HEK293 (cell line): ENCODE measurements at regions not wholly inside any gene's neighbourhood (a gene's known extent, or its start where the extent isn't known, plus 50 kb on each side); places are given as distances from the start of the nearest gene placed in this dataset.
"Not testable (repeated sequence)": the region's sequence is repeated elsewhere in the genome, so short reads cannot be mapped to it uniquely, and the experiment has no call there.

Source experiments
- HOXA7 ChIP-seq: sonication (generic); formaldehyde crosslinking; IDR thresholded peaks from 2 replicates; pipeline ENCODE4 v1.8.1; 2022; ENCODE audit warnings: missing genetic modification reagents, borderline replicate concordance
- HOXC10 ChIP-seq: sonication (generic); formaldehyde crosslinking; IDR thresholded peaks from 2 replicates; pipeline ENCODE4 v1.8.1; 2023; ENCODE audit warnings: mild to moderate bottlenecking, missing genetic modification reagents
- HOXD13 ChIP-seq: sonication (generic); formaldehyde crosslinking; IDR thresholded peaks from 2 replicates; pipeline ENCODE4 v1.8.0; 2022; ENCODE audit warnings: missing genetic modification reagents, borderline replicate concordance
- TRIM28 ChIP-seq: IDR thresholded peaks from 2 replicates; pipeline ENCODE4 v1.6.1; 2011; ENCODE audit warnings: low read length, control low read depth, borderline replicate concordance
- YY1 ChIP-seq: fragments of 450-650 bp; formaldehyde crosslinking; IDR thresholded peaks from 2 replicates; pipeline ENCODE4 v1.5.1; 2018; ENCODE audit warnings: missing biosample characterization, missing genetic modification characterization
- ZFHX2 ChIP-seq: fragments of 450-650 bp; formaldehyde crosslinking; conservative IDR thresholded peaks from 2 replicates; pipeline ENCODE4 v1.5.1; 2016; ENCODE audit warnings: missing biosample characterization, missing genetic modification characterization
- ZNF114 ChIP-seq: fragments of 450-650 bp; formaldehyde crosslinking; IDR thresholded peaks from 2 replicates; pipeline ENCODE4 v1.5.0; 2017; ENCODE audit warnings: missing biosample characterization, missing genetic modification characterization
- ZNF140 ChIP-seq: fragments of 450-650 bp; formaldehyde crosslinking; IDR thresholded peaks from 2 replicates; pipeline ENCODE4 v1.5.1; 2016; ENCODE audit warnings: missing biosample characterization, missing genetic modification characterization
- ZNF510 ChIP-seq: fragments of 450-650 bp; formaldehyde crosslinking; IDR thresholded peaks from 2 replicates; pipeline ENCODE4 v1.5.1; 2018; ENCODE audit warnings: mild to moderate bottlenecking, missing genetic modification characterization, missing biosample characterization; ENCODE audit not compliant: insufficient replicate concordance
- ZNF529 ChIP-seq: fragments of 450-650 bp; formaldehyde crosslinking; IDR thresholded peaks from 2 replicates; pipeline ENCODE4 v1.5.1; 2017; ENCODE audit warnings: missing genetic modification characterization, missing biosample characterization; ENCODE audit not compliant: insufficient replicate concordance
- ZSCAN30 ChIP-seq: fragments of 450-650 bp; IDR thresholded peaks from 2 replicates; pipeline ENCODE4 v1.5.1; 2018; ENCODE audit warnings: missing biosample characterization, mild to moderate bottlenecking, missing genetic modification characterization, moderate library complexity
- TF ChIP-seq, protein P1 (sequence below): fragments of 450-650 bp; formaldehyde crosslinking; IDR thresholded peaks from 2 replicates; pipeline ENCODE4 v1.5.1; 2016; ENCODE audit warnings: missing biosample characterization, missing genetic modification characterization
- TF ChIP-seq, protein P2 (sequence below): fragments of 450-650 bp; formaldehyde crosslinking; IDR thresholded peaks from 2 replicates; pipeline ENCODE4 v1.5.1; 2016; ENCODE audit warnings: missing biosample characterization, missing genetic modification characterization
- TF ChIP-seq, protein P3 (sequence below): fragments of 450-650 bp; formaldehyde crosslinking; IDR thresholded peaks from 2 replicates; pipeline ENCODE4 v1.5.1; 2016; ENCODE audit warnings: missing biosample characterization, missing genetic modification characterization, low read depth

DNA sequence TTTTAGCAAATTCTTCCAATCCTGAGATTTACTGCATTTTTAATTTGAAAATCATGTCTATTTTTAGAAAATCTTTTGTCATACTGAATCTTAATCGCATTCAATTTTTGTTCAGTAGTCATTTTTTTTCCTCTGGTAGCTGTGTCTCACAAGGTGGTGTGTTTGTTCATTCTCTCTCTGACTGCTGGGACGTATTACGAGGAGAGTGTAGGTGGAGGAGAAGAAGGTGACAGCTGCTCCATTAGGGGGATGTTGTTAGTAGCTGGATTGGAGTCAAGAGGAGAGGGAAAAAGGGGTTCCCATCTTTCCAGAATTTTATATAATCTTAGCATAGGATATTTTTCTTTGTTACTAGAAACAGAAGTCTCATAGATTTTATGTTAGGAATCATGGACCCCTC is 804.2 kb downstream of the PRIM2 start:
- not testable (repeated sequence) for TF ChIP-seq ZNF114 (tag by site-specific recombination); HOXC10; ZNF140 (tag by site-specific recombination); ZSCAN30 (tag by site-specific recombination); HOXA7 (CRISPR knock-in tag); HOXD13; TRIM28; YY1 (tag by site-specific recombination); ZNF510 (tag by site-specific recombination); ZFHX2 (tag by site-specific recombination); ZNF529
- TF ChIP-seq, protein P1, sequence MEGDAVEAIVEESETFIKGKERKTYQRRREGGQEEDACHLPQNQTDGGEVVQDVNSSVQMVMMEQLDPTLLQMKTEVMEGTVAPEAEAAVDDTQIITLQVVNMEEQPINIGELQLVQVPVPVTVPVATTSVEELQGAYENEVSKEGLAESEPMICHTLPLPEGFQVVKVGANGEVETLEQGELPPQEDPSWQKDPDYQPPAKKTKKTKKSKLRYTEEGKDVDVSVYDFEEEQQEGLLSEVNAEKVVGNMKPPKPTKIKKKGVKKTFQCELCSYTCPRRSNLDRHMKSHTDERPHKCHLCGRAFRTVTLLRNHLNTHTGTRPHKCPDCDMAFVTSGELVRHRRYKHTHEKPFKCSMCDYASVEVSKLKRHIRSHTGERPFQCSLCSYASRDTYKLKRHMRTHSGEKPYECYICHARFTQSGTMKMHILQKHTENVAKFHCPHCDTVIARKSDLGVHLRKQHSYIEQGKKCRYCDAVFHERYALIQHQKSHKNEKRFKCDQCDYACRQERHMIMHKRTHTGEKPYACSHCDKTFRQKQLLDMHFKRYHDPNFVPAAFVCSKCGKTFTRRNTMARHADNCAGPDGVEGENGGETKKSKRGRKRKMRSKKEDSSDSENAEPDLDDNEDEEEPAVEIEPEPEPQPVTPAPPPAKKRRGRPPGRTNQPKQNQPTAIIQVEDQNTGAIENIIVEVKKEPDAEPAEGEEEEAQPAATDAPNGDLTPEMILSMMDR (tag by site-specific recombination): not testable (repeated sequence)
- TF ChIP-seq, protein P2, sequence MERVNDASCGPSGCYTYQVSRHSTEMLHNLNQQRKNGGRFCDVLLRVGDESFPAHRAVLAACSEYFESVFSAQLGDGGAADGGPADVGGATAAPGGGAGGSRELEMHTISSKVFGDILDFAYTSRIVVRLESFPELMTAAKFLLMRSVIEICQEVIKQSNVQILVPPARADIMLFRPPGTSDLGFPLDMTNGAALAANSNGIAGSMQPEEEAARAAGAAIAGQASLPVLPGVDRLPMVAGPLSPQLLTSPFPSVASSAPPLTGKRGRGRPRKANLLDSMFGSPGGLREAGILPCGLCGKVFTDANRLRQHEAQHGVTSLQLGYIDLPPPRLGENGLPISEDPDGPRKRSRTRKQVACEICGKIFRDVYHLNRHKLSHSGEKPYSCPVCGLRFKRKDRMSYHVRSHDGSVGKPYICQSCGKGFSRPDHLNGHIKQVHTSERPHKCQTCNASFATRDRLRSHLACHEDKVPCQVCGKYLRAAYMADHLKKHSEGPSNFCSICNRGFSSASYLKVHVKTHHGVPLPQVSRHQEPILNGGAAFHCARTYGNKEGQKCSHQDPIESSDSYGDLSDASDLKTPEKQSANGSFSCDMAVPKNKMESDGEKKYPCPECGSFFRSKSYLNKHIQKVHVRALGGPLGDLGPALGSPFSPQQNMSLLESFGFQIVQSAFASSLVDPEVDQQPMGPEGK (tag by site-specific recombination): not testable (repeated sequence)
- TF ChIP-seq, protein P3, sequence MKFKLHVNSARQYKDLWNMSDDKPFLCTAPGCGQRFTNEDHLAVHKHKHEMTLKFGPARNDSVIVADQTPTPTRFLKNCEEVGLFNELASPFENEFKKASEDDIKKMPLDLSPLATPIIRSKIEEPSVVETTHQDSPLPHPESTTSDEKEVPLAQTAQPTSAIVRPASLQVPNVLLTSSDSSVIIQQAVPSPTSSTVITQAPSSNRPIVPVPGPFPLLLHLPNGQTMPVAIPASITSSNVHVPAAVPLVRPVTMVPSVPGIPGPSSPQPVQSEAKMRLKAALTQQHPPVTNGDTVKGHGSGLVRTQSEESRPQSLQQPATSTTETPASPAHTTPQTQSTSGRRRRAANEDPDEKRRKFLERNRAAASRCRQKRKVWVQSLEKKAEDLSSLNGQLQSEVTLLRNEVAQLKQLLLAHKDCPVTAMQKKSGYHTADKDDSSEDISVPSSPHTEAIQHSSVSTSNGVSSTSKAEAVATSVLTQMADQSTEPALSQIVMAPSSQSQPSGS (tag by site-specific recombination): not testable (repeated sequence)
